ENCODE measurements at regions not wholly inside any gene's neighbourhood (a gene's known extent, or its start where the extent isn't known, plus 50 kb on each side); places are given as distances from the start of the nearest gene placed in this dataset.

DNA sequence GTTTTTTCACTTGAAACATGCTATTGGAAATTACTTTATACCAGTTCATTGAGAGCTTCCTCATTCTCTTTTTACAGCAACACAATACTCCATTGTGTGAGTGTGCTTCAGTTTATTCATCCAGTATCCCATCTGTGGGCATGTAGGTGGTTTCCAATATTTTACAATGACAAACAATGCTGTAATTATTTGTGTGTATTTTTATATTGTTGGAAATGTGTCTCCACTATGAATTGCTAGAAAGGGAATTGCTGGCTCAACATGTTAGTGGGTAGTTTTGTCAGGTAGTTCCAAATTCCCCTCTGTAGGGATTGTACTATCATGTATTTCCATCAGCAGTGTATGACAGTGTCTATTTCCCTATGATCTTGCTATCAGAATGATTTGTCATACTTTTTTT, 65.8 kb upstream of the MAGI1 start:
- no peak overlapping the region for H3K27ac ChIP-seq (ENCODE audit: low read depth in 1 of 2, low read length in 1 of 2)
- no peak overlapping the region for H3K4me3 ChIP-seq (ENCODE audit: low read length in 2 of 2)
- H3K4me1 ChIP-seq (ENCODE audit: control insufficient read depth in 2 of 2, insufficient read depth in 2 of 2, low read length in 2 of 2), result no peaks in the 10 kb centered on the region
- no peaks in the 10 kb centered on the region for H3K27me3 ChIP-seq (ENCODE audit: control insufficient read depth in 2 of 2, insufficient read depth in 1 of 2, low read length in 1 of 2)
- DNase-seq (ENCODE audit: low read depth in 6 of 9, low spot score in 9 of 9), result no peak
- no peaks in the 10 kb centered on the region for H3K9me3 ChIP-seq (ENCODE audit: control insufficient read depth in 2 of 2, insufficient read depth in 1 of 2, low read length in 1 of 2)
- no peaks in the 10 kb centered on the region for H3K36me3 ChIP-seq (ENCODE audit: control insufficient read depth in 2 of 2, insufficient read depth in 2 of 2, low read length in 1 of 2)

DNA sequence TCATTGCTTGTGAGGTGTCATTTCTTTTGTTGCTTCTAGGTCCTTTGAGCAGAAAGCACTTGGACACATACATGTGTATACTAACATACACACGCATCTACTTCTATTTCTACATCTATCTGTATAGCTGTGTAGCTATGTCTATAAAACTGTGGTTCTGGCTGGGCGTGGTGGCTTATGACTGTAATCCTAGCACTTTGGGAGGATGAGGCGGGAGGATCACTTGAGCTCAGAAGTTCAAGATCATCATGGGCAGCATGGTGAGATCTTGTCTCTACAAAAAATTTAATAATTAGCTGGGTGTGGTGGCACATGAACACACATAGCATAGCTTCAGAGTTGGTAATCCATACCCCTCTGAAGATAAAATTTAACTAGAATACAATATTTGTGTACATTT, 65.0 kb upstream of the MAGI1 start:
- H3K27me3 ChIP-seq (ENCODE audit: control insufficient read depth in 2 of 2, insufficient read depth in 1 of 2, low read length in 1 of 2), result no peaks in the 10 kb centered on the region
- no peaks in the 10 kb centered on the region for H3K4me1 ChIP-seq (ENCODE audit: control insufficient read depth in 2 of 2, insufficient read depth in 2 of 2, low read length in 2 of 2)
- 96% methylated on average over 3 of the region's 3 CpGs for WGBS
- DNase-seq (ENCODE audit: low read depth in 6 of 9, low spot score in 9 of 9), result no peak
- H3K9me3 ChIP-seq (ENCODE audit: control insufficient read depth in 2 of 2, insufficient read depth in 1 of 2, low read length in 1 of 2), result no peaks in the 10 kb centered on the region
- H3K27ac ChIP-seq (ENCODE audit: low read depth in 1 of 2, low read length in 1 of 2), result no peak overlapping the region
- no peaks in the 10 kb centered on the region for H3K36me3 ChIP-seq (ENCODE audit: control insufficient read depth in 2 of 2, insufficient read depth in 2 of 2, low read length in 1 of 2)
- no peak overlapping the region for H3K4me3 ChIP-seq (ENCODE audit: low read length in 2 of 2)

DNA sequence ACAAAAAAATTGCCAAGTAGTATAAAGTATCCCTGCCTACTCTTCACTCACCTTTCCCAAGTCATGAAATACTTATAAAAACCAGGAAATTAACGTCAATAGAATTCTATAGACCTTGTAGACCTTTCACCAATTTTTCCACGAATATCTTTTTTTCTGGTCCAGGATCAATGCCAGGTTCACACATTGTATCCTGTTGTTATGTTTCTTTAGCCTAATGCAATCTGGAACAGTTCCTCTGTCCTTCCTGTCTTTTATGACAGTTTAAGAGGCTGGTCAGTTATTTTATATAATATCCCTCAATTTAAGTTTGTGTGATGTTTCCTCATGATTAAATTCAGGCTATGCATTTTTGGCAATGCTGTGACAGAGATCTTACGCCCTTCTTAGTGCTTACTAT, 63.2 kb upstream of the MAGI1 start:
- no peaks in the 10 kb centered on the region for H3K27me3 ChIP-seq (ENCODE audit: control insufficient read depth in 2 of 2, insufficient read depth in 1 of 2, low read length in 1 of 2)
- WGBS, result 91% methylated on average over 3 of the region's 3 CpGs
- H3K4me1 ChIP-seq (ENCODE audit: control insufficient read depth in 2 of 2, insufficient read depth in 2 of 2, low read length in 2 of 2), result no peaks in the 10 kb centered on the region
- H3K27ac ChIP-seq (ENCODE audit: low read depth in 1 of 2, low read length in 1 of 2), result no peak overlapping the region
- H3K36me3 ChIP-seq (ENCODE audit: control insufficient read depth in 2 of 2, insufficient read depth in 2 of 2, low read length in 1 of 2), result no peaks in the 10 kb centered on the region
- H3K9me3 ChIP-seq (ENCODE audit: control insufficient read depth in 2 of 2, insufficient read depth in 1 of 2, low read length in 1 of 2), result no peaks in the 10 kb centered on the region
- no peak for DNase-seq (ENCODE audit: low read depth in 6 of 9, low spot score in 9 of 9)
- H3K4me3 ChIP-seq (ENCODE audit: low read length in 2 of 2), result no peak overlapping the region

DNA sequence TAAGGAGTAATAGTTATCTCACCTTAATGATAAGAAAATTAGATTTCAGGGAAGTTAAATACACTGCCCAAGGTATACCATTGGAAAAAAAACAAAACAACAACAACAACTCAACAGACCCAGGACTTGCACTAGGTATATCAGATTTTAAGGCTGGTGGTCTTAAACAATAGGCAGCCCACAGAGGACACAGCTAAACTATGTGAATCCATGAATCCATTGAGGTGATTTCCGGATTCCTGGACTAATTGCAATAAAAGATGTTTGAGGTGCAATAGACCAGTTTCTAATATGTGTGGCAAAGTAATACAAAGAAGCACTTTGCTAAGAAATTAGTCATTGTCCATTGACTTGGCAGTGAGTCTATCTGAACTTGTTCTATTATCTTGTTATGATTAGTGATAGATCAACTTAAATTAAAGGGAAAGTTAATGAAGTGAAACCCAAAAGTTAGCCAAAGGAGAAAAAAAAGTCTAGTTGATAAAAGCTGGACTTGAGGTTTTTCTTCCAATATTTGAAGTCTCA, 60.9 kb upstream of the MAGI1 start:
- no peaks in the 10 kb centered on the region for H3K9me3 ChIP-seq (ENCODE audit: control insufficient read depth in 2 of 2, insufficient read depth in 1 of 2, low read length in 1 of 2)
- H3K4me3 ChIP-seq (ENCODE audit: low read length in 2 of 2), result no peak overlapping the region
- H3K27ac ChIP-seq (ENCODE audit: low read depth in 1 of 2, low read length in 1 of 2), result no peak overlapping the region
- no peaks in the 10 kb centered on the region for H3K27me3 ChIP-seq (ENCODE audit: control insufficient read depth in 2 of 2, insufficient read depth in 1 of 2, low read length in 1 of 2)
- WGBS, result 94% methylated on average over 1 of the region's 1 CpG
- H3K36me3 ChIP-seq (ENCODE audit: control insufficient read depth in 2 of 2, insufficient read depth in 2 of 2, low read length in 1 of 2), result no peaks in the 10 kb centered on the region
- no peak for DNase-seq (ENCODE audit: low read depth in 6 of 9, low spot score in 9 of 9)
- no peaks in the 10 kb centered on the region for H3K4me1 ChIP-seq (ENCODE audit: control insufficient read depth in 2 of 2, insufficient read depth in 2 of 2, low read length in 2 of 2)

DNA sequence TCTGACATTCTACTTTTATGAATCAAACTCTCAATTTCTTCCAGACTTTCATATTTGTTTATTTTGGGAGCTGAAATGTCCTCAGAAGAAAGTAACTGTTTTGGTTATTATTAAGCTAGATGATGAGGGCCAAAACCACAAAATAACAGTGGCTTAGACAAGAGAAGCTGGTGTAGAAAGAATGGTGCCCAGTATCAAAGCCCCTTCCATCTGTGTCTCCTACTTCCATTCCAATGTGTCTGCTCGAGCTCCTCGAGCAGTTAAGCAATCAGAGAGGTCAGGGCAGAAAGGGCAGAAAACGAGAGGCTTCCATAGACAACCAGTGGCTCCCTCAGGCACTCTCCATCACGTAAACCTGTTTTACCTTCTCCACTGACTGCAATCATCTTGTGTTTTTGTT, 59.7 kb upstream of the MAGI1 start:
- no peak overlapping the region for H3K4me3 ChIP-seq (ENCODE audit: low read length in 2 of 2)
- WGBS, result 74% methylated on average over 4 of the region's 4 CpGs
- no peak for DNase-seq (ENCODE audit: low read depth in 6 of 9, low spot score in 9 of 9)
- no peaks in the 10 kb centered on the region for H3K9me3 ChIP-seq (ENCODE audit: control insufficient read depth in 2 of 2, insufficient read depth in 1 of 2, low read length in 1 of 2)
- H3K36me3 ChIP-seq (ENCODE audit: control insufficient read depth in 2 of 2, insufficient read depth in 2 of 2, low read length in 1 of 2), result no peaks in the 10 kb centered on the region
- H3K27ac ChIP-seq (ENCODE audit: low read depth in 1 of 2, low read length in 1 of 2), result no peak overlapping the region
- H3K27me3 ChIP-seq (ENCODE audit: control insufficient read depth in 2 of 2, insufficient read depth in 1 of 2, low read length in 1 of 2), result no peaks in the 10 kb centered on the region
- no peaks in the 10 kb centered on the region for H3K4me1 ChIP-seq (ENCODE audit: control insufficient read depth in 2 of 2, insufficient read depth in 2 of 2, low read length in 2 of 2)

DNA sequence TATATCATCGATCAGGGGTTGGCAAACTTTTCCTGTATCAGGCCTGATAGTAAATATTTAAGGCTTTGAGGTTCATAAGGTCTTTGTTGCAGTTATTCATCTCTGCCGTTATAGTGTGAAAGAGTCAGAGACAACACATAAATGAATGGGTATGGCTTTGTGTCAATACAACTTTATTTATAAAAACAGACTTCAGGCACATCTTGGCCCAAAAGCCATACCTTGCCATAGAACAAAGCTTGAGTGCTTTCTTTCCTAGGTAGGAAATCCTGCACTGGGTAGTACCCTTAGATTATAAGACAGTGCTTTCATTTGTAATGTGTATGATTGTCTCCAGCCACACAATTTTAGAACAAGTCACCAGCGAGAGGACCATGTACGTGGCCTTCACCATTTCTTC, 58.9 kb upstream of the MAGI1 start:
- no peak for DNase-seq (ENCODE audit: low read depth in 6 of 9, low spot score in 9 of 9)
- H3K9me3 ChIP-seq (ENCODE audit: control insufficient read depth in 2 of 2, insufficient read depth in 1 of 2, low read length in 1 of 2), result no peaks in the 10 kb centered on the region
- H3K36me3 ChIP-seq (ENCODE audit: control insufficient read depth in 2 of 2, insufficient read depth in 2 of 2, low read length in 1 of 2), result no peaks in the 10 kb centered on the region
- no peaks in the 10 kb centered on the region for H3K4me1 ChIP-seq (ENCODE audit: control insufficient read depth in 2 of 2, insufficient read depth in 2 of 2, low read length in 2 of 2)
- WGBS, result 95% methylated on average over 4 of the region's 4 CpGs
- no peaks in the 10 kb centered on the region for H3K27me3 ChIP-seq (ENCODE audit: control insufficient read depth in 2 of 2, insufficient read depth in 1 of 2, low read length in 1 of 2)
- H3K4me3 ChIP-seq (ENCODE audit: low read length in 2 of 2), result no peak overlapping the region
- no peak overlapping the region for H3K27ac ChIP-seq (ENCODE audit: low read depth in 1 of 2, low read length in 1 of 2)

DNA sequence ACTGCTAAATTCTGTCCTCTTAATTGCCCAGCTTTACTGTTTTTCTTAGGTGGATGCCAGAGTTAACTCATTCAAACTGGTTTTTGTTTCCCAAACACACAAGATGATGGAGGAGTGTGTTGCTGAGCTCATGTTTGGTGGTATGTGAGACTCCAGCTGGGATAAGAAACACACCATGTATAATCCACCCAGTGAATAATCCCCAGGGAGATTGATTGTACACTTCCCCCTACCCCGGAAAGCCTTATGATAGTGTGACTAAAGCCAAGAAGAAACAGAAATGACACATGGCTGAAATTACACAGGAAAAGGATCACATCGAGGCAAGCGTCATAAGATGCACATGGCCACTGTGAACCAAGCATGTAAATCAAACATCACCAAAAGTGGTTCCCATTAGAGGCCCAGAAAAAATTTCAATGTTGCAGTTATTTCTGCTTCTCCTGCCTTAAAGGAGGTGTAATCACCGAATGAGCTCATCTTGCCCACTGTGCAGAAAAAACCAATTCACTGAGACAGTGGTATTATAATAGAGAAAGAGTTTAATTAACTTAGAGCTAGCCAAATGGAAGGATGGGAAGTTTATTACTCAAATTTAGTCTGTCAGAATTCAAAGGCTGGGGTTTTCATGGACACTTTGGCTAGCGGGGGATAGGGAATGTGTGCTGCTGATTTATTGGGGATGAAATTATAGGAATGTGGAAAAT, 56.7 kb upstream of the MAGI1 start:
- DNase-seq (ENCODE audit: low read depth in 6 of 9, low spot score in 9 of 9), result no peak
- Histone ChIP-seq H3K4me3 (ENCODE audit: low read length in 2 of 2) (no peak overlapping the region), H3K9me3 (ENCODE audit: control insufficient read depth in 2 of 2, insufficient read depth in 1 of 2, low read length in 1 of 2) (no peaks in the 10 kb centered on the region), H3K27ac (ENCODE audit: low read depth in 1 of 2, low read length in 1 of 2) (no peak overlapping the region), H3K36me3 (ENCODE audit: control insufficient read depth in 2 of 2, insufficient read depth in 2 of 2, low read length in 1 of 2) (no peaks in the 10 kb centered on the region), H3K4me1 (ENCODE audit: control insufficient read depth in 2 of 2, insufficient read depth in 2 of 2, low read length in 2 of 2) (no peaks in the 10 kb centered on the region), H3K27me3 (ENCODE audit: control insufficient read depth in 2 of 2, insufficient read depth in 1 of 2, low read length in 1 of 2) (no peaks in the 10 kb centered on the region)
- WGBS, result 87% methylated on average over 5 of the region's 5 CpGs

DNA sequence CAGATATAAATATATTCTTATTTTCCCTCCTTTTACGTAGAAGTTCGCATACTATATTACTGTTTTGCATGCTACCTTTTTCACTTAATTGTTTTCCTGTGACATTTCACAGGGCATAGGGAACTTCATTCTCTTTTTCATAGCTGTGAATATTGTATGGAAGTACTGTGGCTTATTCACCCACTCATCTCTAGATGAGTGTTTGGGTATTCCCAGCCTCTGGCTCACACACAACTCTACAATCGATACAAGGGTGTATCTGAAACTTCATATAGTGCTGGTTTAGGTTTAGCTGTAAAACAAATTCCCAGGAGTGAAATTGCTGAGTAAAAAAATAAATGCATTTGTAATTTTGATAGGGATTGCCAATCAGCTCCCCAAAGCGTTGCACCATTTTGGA, 55.3 kb upstream of the MAGI1 start:
- Histone ChIP-seq H3K27me3 (ENCODE audit: control insufficient read depth in 2 of 2, insufficient read depth in 1 of 2, low read length in 1 of 2) (no peaks in the 10 kb centered on the region), H3K27ac (ENCODE audit: low read depth in 1 of 2, low read length in 1 of 2) (no peak overlapping the region), H3K36me3 (ENCODE audit: control insufficient read depth in 2 of 2, insufficient read depth in 2 of 2, low read length in 1 of 2) (no peaks in the 10 kb centered on the region), H3K4me3 (ENCODE audit: low read length in 2 of 2) (no peak overlapping the region), H3K9me3 (ENCODE audit: control insufficient read depth in 2 of 2, insufficient read depth in 1 of 2, low read length in 1 of 2) (no peaks in the 10 kb centered on the region), H3K4me1 (ENCODE audit: control insufficient read depth in 2 of 2, insufficient read depth in 2 of 2, low read length in 2 of 2) (no peaks in the 10 kb centered on the region)
- WGBS, result 97% methylated on average over 4 of the region's 4 CpGs
- no peak for DNase-seq (ENCODE audit: low read depth in 6 of 9, low spot score in 9 of 9)

DNA sequence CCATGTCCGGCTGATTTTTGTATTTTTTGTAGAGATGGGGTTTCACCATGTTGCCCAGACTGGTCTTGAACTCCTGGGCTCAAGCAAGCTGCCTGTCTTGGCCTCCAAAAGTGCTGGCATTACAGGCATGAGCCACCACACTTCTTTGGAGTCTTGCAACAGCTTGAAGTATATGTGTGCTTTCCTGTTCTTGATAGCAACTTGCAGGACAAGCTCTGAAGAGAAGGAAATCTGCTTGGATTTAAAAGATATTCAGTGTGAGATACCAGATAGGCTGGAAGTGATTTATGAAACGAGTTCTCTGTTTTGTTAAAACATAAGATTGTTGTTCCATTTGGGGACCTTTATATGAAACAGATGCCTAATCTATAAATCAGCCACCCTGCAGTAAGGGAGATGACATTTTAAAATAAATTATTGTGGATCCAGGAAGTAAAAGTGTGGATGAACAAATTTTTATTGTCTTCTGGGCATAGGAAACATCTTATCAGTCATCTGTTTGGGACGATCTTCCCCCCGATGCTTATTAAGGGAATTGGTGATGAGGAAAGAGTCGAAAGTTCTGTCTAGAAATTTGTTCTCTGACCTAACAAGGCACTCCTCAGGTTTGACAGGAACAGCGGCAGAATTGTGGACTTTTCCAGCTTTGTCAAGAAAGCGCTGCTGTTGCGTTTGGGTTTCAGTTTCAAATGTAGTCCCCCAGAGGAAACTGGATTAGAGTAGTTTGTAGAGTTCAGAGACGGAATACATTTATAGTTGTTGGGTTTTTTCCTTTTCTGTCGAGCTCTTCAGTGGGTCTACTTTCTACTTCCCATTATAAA, 53.7 kb upstream of the MAGI1 start:
- Histone ChIP-seq H3K27ac (ENCODE audit: low read depth in 1 of 2, low read length in 1 of 2) (no peak overlapping the region), H3K4me3 (ENCODE audit: low read length in 2 of 2) (no peak overlapping the region), H3K27me3 (ENCODE audit: control insufficient read depth in 2 of 2, insufficient read depth in 1 of 2, low read length in 1 of 2) (no peaks in the 10 kb centered on the region), H3K4me1 (ENCODE audit: control insufficient read depth in 2 of 2, insufficient read depth in 2 of 2, low read length in 2 of 2) (no peaks in the 10 kb centered on the region), H3K9me3 (ENCODE audit: control insufficient read depth in 2 of 2, insufficient read depth in 1 of 2, low read length in 1 of 2) (no peaks in the 10 kb centered on the region), H3K36me3 (ENCODE audit: control insufficient read depth in 2 of 2, insufficient read depth in 2 of 2, low read length in 1 of 2) (no peaks in the 10 kb centered on the region)
- no peak for DNase-seq (ENCODE audit: low read depth in 6 of 9, low spot score in 9 of 9)
- whole genome bisulfite sequencing, result 83% methylated on average over 10 of the region's 10 CpGs
